ENCODE measurements at regions not wholly inside any gene's neighbourhood (a gene's known extent, or its start where the extent isn't known, plus 50 kb on each side); places are given as distances from the start of the nearest gene placed in this dataset.

DNA sequence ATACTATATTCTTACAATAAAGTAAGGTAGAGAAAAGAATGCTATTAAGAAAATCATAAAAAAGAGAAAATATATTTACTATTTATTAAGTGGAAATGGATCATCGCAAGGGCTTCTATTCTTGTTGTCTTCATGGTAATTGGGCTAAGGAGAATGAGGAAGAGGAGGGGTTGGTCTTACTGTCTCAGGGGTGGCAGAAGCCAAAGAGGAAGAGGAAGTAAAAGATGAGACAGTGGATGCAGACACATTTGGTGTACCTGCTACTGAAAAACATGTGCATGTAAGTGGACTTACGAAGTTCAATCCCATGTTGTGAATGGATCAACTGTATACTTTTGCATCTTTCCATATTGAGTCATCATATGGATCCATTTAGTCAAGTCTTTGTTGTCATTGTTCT is 1502.1 kb upstream of the ADGRL3 start:
- Histone ChIP-seq H3K27ac (ENCODE audit: low read depth, low read length) (no peak overlapping the region), H3K79me2 (ENCODE audit: insufficient read depth, low read length) (no peaks in the 10 kb centered on the region), H2AFZ (ENCODE audit: low read depth, low read length) (no peak overlapping the region), H3K9me3 (ENCODE audit: insufficient read depth, low read depth, low read length) (no peaks in the 10 kb centered on the region), H3K4me2 (ENCODE audit: low read length) (no peak overlapping the region), H4K20me1 (ENCODE audit: insufficient read depth, low read length) (no peaks in the 10 kb centered on the region), H3K4me3 (ENCODE audit: insufficient read depth, low read depth, low read length) (no peak overlapping the region), H3K27me3 (ENCODE audit: insufficient read depth, low read length) (no peaks in the 10 kb centered on the region), H3K9ac (ENCODE audit: low read length) (no peak overlapping the region), H3K4me1 (ENCODE audit: insufficient read depth, low read length) (no peaks in the 10 kb centered on the region), H3K36me3 (ENCODE audit: insufficient read depth, low read length) (no peaks in the 10 kb centered on the region)
- Mint-ChIP-seq H3K27me3 (ENCODE audit: low read depth, unreplicated experiment) (no peaks in the 10 kb centered on the region), H3K36me3 (ENCODE audit: low read depth, unreplicated experiment) (no peaks in the 10 kb centered on the region), H3K9me3 (ENCODE audit: unreplicated experiment) (no peaks in the 10 kb centered on the region), H3K4me1 (ENCODE audit: low read depth, unreplicated experiment) (no peaks in the 10 kb centered on the region), H3K27ac (ENCODE audit: unreplicated experiment) (no peak overlapping the region), H3K4me3 (ENCODE audit: unreplicated experiment) (no peak overlapping the region)
- DNase-seq (ENCODE audit: low read depth), result no peak
- no peak for FAIRE-seq
- TF ChIP-seq, protein P1, sequence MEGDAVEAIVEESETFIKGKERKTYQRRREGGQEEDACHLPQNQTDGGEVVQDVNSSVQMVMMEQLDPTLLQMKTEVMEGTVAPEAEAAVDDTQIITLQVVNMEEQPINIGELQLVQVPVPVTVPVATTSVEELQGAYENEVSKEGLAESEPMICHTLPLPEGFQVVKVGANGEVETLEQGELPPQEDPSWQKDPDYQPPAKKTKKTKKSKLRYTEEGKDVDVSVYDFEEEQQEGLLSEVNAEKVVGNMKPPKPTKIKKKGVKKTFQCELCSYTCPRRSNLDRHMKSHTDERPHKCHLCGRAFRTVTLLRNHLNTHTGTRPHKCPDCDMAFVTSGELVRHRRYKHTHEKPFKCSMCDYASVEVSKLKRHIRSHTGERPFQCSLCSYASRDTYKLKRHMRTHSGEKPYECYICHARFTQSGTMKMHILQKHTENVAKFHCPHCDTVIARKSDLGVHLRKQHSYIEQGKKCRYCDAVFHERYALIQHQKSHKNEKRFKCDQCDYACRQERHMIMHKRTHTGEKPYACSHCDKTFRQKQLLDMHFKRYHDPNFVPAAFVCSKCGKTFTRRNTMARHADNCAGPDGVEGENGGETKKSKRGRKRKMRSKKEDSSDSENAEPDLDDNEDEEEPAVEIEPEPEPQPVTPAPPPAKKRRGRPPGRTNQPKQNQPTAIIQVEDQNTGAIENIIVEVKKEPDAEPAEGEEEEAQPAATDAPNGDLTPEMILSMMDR (IDR thresholded peaks at IDR 0.05; ENCODE audit: insufficient read depth, low read depth, low read length), result no peak
- TF ChIP-seq EZH2 (IDR thresholded peaks at IDR 0.05; ENCODE audit: insufficient read depth, low read length), result no peak

DNA sequence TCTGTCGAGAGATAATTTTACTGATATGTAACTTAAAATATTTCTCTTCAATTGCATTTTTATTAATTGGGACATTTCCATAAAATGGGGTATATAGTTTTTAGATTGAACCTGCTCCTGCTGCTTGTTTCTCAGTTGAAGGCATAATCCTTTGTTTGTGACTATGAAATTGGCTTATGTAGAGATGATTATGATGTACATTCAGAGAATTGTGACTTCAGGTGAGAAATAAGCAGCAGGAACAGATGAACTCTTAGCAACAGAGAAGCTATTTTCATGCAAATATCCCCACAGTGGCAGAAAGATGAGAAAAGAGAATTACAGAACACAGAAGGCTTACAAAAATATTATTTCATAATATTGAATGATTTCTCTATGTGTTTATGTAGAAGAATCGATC is 1499.5 kb upstream of the ADGRL3 start:
- DNase-seq (ENCODE audit: low read depth), result no peak
- FAIRE-seq, result no peak
- H3K4me2 ChIP-seq (ENCODE audit: low read length), result no peak overlapping the region
- no peak overlapping the region for H2AFZ ChIP-seq (ENCODE audit: low read depth, low read length)
- no peak overlapping the region for H3K9ac ChIP-seq (ENCODE audit: low read length)
- Mint-ChIP-seq H3K36me3 (ENCODE audit: low read depth, unreplicated experiment) (no peaks in the 10 kb centered on the region), H3K27ac (ENCODE audit: unreplicated experiment) (no peak overlapping the region), H3K27me3 (ENCODE audit: low read depth, unreplicated experiment) (no peaks in the 10 kb centered on the region), H3K4me3 (ENCODE audit: unreplicated experiment) (no peak overlapping the region), H3K4me1 (ENCODE audit: low read depth, unreplicated experiment) (no peaks in the 10 kb centered on the region), H3K9me3 (ENCODE audit: unreplicated experiment) (no peaks in the 10 kb centered on the region)
- H3K4me1 ChIP-seq (ENCODE audit: insufficient read depth, low read length), result no peaks in the 10 kb centered on the region
- no peaks in the 10 kb centered on the region for H3K36me3 ChIP-seq (ENCODE audit: insufficient read depth, low read length)
- TF ChIP-seq, protein P1 (IDR thresholded peaks at IDR 0.05; ENCODE audit: insufficient read depth, low read depth, low read length), result no peak
- no peak for TF ChIP-seq EZH2 (IDR thresholded peaks at IDR 0.05; ENCODE audit: insufficient read depth, low read length)
- H4K20me1 ChIP-seq (ENCODE audit: insufficient read depth, low read length), result no peaks in the 10 kb centered on the region
- H3K27ac ChIP-seq (ENCODE audit: low read depth, low read length), result no peak overlapping the region
- H3K4me3 ChIP-seq (ENCODE audit: insufficient read depth, low read depth, low read length), result no peak overlapping the region
- no peaks in the 10 kb centered on the region for H3K9me3 ChIP-seq (ENCODE audit: insufficient read depth, low read depth, low read length)
- no peaks in the 10 kb centered on the region for H3K79me2 ChIP-seq (ENCODE audit: insufficient read depth, low read length)
- H3K27me3 ChIP-seq (ENCODE audit: insufficient read depth, low read length), result no peaks in the 10 kb centered on the region

DNA sequence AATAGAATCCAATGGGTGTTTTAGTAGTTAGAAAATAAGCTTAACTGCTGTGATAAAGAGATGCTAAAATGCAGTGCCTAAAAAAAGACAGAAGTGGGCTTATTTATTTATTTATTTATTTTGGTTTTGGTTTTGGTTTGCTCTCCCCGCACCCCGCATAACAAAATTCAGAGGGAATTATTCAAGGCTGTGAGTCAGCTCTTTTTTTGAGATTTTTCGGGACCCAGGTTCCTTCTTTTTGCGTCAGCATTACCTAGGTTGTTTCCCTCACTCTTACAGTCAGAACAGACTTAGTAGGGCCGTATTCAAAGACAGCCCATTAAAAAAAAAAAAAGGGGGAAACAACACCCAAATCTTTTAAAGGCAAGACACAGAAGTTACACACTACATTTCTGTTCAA is 1495.5 kb upstream of the ADGRL3 start:
- no peak overlapping the region for H3K4me3 ChIP-seq (ENCODE audit: insufficient read depth, low read depth, low read length)
- no peak overlapping the region for H3K27ac Mint-ChIP-seq (ENCODE audit: unreplicated experiment)
- no peaks in the 10 kb centered on the region for H3K4me1 ChIP-seq (ENCODE audit: insufficient read depth, low read length)
- H3K36me3 ChIP-seq (ENCODE audit: insufficient read depth, low read length), result no peaks in the 10 kb centered on the region
- no peaks in the 10 kb centered on the region for H3K4me1 Mint-ChIP-seq (ENCODE audit: low read depth, unreplicated experiment)
- no peaks in the 10 kb centered on the region for H4K20me1 ChIP-seq (ENCODE audit: insufficient read depth, low read length)
- H3K79me2 ChIP-seq (ENCODE audit: insufficient read depth, low read length), result no peaks in the 10 kb centered on the region
- H3K27me3 ChIP-seq (ENCODE audit: insufficient read depth, low read length), result no peaks in the 10 kb centered on the region
- H3K36me3 Mint-ChIP-seq (ENCODE audit: low read depth, unreplicated experiment), result no peaks in the 10 kb centered on the region
- H3K9me3 ChIP-seq (ENCODE audit: insufficient read depth, low read depth, low read length), result no peaks in the 10 kb centered on the region
- no peak for TF ChIP-seq EZH2 (IDR thresholded peaks at IDR 0.05; ENCODE audit: insufficient read depth, low read length)
- TF ChIP-seq, protein P1 (IDR thresholded peaks at IDR 0.05; ENCODE audit: insufficient read depth, low read depth, low read length), result no peak
- no peak for DNase-seq (ENCODE audit: low read depth)
- H3K27me3 Mint-ChIP-seq (ENCODE audit: low read depth, unreplicated experiment), result no peaks in the 10 kb centered on the region
- no peak for FAIRE-seq
- H3K27ac ChIP-seq (ENCODE audit: low read depth, low read length), result no peak overlapping the region
- no peak overlapping the region for H2AFZ ChIP-seq (ENCODE audit: low read depth, low read length)
- H3K4me2 ChIP-seq (ENCODE audit: low read length), result no peak overlapping the region
- H3K9ac ChIP-seq (ENCODE audit: low read length), result no peak overlapping the region
- no peak overlapping the region for H3K4me3 Mint-ChIP-seq (ENCODE audit: unreplicated experiment)
- H3K9me3 Mint-ChIP-seq (ENCODE audit: unreplicated experiment), result no peaks in the 10 kb centered on the region

Measured in astrocyte (in vitro differentiated cells and primary cell).